22Rv1 (cell line): ENCODE measurements at regions not wholly inside any gene's neighbourhood (a gene's known extent, or its start where the extent isn't known, plus 50 kb on each side); places are given as distances from the start of the nearest gene placed in this dataset.

Experiments
- CTCF ChIP-seq: fragments of 450-650 bp; IDR thresholded peaks from 2 replicates; pipeline ENCODE4 v1.5.1; 2017; ENCODE audit warnings: mild to moderate bottlenecking
- ZFX ChIP-seq: fragments of 450-650 bp; IDR thresholded peaks from 2 replicates; pipeline ENCODE4 v1.6.1; 2017; ENCODE audit warnings: antibody characterized with exemption, borderline replicate concordance

GRCh38 chr2:181281206-181281832, 175.9 kb upstream of the ITGA4 start:
- no peak for TF ChIP-seq CTCF
- TF ChIP-seq ZFX, result no peak
